Motor neuron (in vitro differentiated cells): ENCODE measurements at regions not wholly inside any gene's neighbourhood (a gene's known extent, or its start where the extent isn't known, plus 50 kb on each side); places are given as distances from the start of the nearest gene placed in this dataset.
A peak's percentile ranks its signal among the peaks of the same experiment; 100 is the strongest.

ENCODE experiments used
- ATAC-seq, 8 experiments: fragments of 200-7000 bp; cut with Tn5 transposase; replicated peaks in 6 of 8; 2 replicates each; pipeline ENCODE4 v1.8.0; 2021; ENCODE audit warnings: mild to moderate bottlenecking in 8 of 8, moderate library complexity in 8 of 8
- H3K27ac ChIP-seq, 2 donors: fragments of 250-450 bp; sonication (Bioruptor Pico); 2 replicates each; pipeline ENCODE4 v1.9.0; 2021; ENCODE audit warnings: antibody characterized with exemption in 2 of 2, mild to moderate bottlenecking in 2 of 2, moderate library complexity in 1 of 2
- H3K4me1 ChIP-seq, 2 donors: fragments of 250-450 bp; sonication (Bioruptor Pico); replicated peaks in 1 of 2; 2 replicates each; pipeline ENCODE4 v1.6.1; 2021; ENCODE audit warnings: antibody characterized with exemption in 2 of 2, mild to moderate bottlenecking in 2 of 2, moderate library complexity in 1 of 2
- H3K4me3 ChIP-seq, 5 donors: fragments of 250-450 bp; sonication (Bioruptor Pico); 2 replicates each; pipeline ENCODE4 v1.9.0; 2021; ENCODE audit warnings: antibody characterized with exemption in 5 of 5, mild to moderate bottlenecking in 5 of 5, moderate library complexity in 4 of 5
- WGBS, 10 experiments: fragments of 450-650 bp; shearing (Covaris generic); methylation state at CpG; one replicate each; pipeline ENCODE4 v1.0.0; 2022; 5-methylcytosine and 5-hydroxymethylcytosine counted together
- in situ Hi-C, 9 experiments: fragments of 400-800 bp; cut with MboI; loops; one replicate each; pipeline ENCODE4 v1.15.0; 2021; ENCODE audit warnings: low sequenced_read_pairs in 9 of 9, low pct_unique_long_range_greater_than_20kb in 2 of 9; ENCODE audit not compliant: unreplicated experiment in 9 of 9

DNA sequence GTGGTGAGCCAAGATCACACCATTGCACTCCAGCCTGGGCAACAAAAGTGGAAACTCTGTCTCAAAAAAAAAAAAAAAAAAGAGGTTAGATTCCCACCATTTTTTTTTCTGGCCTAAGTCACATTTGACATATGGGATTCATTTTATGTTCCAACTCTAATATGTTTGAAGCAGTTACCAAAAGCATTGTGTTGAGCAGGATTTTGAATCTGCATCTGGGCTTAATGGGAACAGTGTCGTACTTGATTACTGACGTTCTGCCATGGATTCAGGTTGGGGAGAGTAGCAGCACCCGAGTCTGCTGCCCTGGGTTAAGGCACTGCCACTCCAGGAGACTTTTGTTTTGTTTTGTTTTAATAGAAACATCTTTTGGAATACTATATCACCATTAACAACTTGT lies 348.7 kb upstream of the TBL1XR1 start:
- no peak overlapping the region for H3K27ac ChIP-seq
- WGBS, 10 experiments: 17 to 100% (median 92%) methylated on average over 1 to 3 of the region's 3 CpGs; no CpG with 5 or more reads in 2 of the 10 experiments
- no peak overlapping the region for H3K4me3 ChIP-seq
- H3K4me1 ChIP-seq: peaks cover 5 to 13% of the 10 kb centered on the region in 2 donors
- peak in 2 of 8 experiments; percentile 43 to 58 for ATAC-seq
- in situ Hi-C loops: no loop called here

DNA sequence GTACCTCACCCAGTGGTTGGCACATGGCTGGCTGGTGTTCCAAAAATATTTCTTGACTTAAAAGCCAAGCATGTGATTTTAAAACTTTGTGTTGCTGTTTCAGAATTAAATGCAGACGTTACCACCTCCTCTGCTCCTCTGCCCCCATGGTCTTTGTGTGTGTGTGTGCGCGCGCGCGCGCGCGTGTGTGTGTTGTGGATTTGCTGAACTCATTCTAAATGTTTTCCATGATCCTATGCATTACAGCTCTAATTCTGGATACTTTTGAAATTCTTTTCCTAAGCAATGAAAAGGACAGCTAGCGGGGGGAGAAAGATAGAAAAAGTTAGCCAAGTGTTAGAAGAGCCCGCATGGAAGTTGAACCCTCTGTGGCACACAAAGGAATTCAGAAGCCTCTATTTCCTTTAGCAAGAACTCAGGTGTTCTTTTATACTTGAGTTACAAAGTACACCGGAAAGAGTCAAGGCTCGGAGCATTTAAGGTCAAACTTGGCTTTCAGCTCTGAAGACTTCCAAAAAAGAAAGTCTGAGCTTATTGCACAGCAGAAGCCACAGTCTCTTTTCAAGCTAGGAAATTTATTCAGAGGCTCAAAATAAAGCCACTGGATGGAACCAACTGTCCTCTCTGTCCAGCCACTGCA lies 350.5 kb upstream of the TBL1XR1 start:
- no peak for ATAC-seq
- in situ Hi-C loops: no loop called here
- Histone ChIP-seq H3K4me1 (peaks cover 0 to 7% of the 10 kb centered on the region in 2 donors), H3K27ac (no peak overlapping the region), H3K4me3 (no peak overlapping the region)
- WGBS, 10 experiments: 58 to 92% (median 76%) methylated on average over 3 to 13 of the region's 13 CpGs

DNA sequence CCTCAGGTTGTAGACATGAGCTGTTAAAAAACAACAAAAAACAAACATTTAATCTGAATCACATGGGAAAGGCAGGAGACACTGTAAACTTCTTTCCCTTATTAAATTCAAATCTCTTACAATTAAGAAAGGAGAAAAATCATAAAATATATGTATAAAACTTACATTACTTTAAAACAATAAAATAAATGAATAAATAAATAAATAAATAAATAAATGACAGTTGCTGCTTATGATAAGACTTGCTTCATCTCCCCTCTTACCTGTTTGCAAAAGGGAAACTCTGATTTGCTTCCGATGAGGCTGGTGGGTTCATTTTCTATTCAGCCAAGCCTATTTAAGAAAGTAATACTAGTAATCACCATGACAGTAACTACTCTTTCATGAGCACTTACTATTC lies 353.4 kb upstream of the TBL1XR1 start:
- no peak for ATAC-seq
- Histone ChIP-seq H3K27ac (no peak overlapping the region), H3K4me3 (no peak overlapping the region), H3K4me1 (peaks cover 11 to 19% of the 10 kb centered on the region in 2 donors)
- in situ Hi-C loops: no loop called here
- WGBS, 10 experiments: 82 to 100% (median 100%) methylated on average over 1 of the region's 1 CpG; no CpG with 5 or more reads in 4 of the 10 experiments

DNA sequence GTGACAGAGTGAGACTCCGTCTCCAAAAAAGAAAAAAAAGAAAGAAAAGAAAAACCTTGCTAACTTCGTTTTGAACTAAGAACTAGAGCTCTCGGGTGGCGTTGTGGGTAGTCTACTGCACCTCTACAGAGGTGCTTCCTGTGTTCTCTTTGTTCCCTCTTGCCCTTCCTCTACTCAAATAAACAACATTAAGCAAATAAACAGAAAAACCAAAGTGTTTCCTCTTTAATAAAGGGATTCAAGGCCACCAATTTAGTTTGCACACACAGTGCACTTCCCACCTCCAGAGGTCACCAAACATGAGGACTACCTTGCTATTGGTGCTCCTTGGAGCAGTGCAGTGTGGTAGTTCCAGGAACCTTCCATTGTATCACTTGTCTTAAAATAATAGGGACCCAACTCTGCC lies 354.2 kb upstream of the TBL1XR1 start:
- WGBS, 10 experiments: 50 to 100% (median 95%) methylated on average over 1 to 4 of the region's 4 CpGs; no CpG with 5 or more reads in 3 of the 10 experiments
- Histone ChIP-seq H3K27ac (no peak overlapping the region), H3K4me1 (peaks cover 11 to 27% of the 10 kb centered on the region in 2 donors), H3K4me3 (no peak overlapping the region)
- no peak for ATAC-seq
- in situ Hi-C loops: no loop called here

DNA sequence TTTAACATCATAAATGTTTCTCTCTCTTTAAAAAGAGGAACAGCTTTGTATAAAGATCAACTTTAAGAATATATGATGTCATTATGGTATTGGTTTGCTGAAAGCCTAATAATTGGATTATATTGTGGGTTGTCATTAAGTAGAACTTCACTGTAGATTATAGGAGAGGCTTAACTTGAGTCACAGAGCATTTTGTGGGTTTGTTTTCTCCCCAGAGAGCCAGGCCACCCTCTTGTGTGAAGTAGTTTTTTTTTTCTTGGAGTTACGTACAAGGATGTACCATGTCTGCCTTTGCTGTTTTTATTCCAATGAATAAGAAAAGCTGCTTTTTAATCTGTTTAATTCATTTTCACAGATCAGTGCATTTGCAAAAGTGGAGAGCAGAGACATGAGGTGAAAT lies 354.8 kb upstream of the TBL1XR1 start:
- in situ Hi-C loops: no loop called here
- 75 to 100% (median 90%) methylated on average over 1 of the region's 1 CpG; no CpG with 5 or more reads in 1 of the 10 experiments for WGBS, 10 experiments
- Histone ChIP-seq H3K4me1 (peaks cover 11 to 27% of the 10 kb centered on the region in 2 donors), H3K27ac (no peak overlapping the region), H3K4me3 (no peak overlapping the region)
- no peak for ATAC-seq

DNA sequence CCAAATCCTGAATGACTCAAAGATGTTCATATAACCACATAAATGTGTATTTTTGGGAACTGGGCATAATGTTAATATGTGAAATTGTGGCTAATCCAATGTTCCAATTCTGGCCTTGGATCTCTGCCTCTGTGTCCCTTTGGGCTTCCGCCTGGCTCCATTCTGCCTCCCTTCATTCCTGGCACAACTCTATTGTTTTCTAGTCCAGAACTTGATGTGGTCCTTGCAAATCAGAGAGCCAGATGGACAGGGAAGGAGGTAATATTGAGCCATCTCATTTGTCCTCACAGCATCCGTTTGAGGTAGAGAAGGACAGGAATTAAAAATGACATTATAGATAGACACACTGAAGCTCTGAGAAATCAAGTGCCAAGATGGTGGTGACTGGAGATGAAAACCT lies 355.7 kb upstream of the TBL1XR1 start:
- Histone ChIP-seq H3K4me1 (peaks cover 11 to 27% of the 10 kb centered on the region in 2 donors), H3K4me3 (no peak overlapping the region), H3K27ac (no peak overlapping the region)
- no peak for ATAC-seq
- WGBS, 10 experiments: 50 to 100% (median 71%) methylated on average over 1 to 2 of the region's 2 CpGs; no CpG with 5 or more reads in 3 of the 10 experiments
- in situ Hi-C loops: no loop called here

DNA sequence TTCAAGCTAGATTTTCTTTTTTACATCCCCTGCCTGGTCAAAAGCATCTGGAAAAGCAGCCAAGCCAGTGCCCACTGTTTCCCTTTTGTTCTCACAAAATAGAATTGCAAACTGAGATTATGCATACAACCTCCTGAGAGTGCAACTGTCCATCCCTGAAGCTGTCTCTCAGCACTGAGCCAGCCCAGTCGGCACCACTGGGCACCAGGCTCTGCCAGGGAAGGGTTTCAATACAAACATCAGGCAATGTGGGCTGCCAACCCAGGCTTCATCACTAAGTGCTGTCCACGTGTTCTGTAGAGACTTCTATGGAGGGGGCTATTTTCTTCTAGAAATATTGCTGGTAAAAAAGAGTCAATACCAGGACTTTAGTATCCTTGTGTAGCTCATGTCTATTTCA lies 356.3 kb upstream of the TBL1XR1 start:
- WGBS, 10 experiments: 23 to 100% (median 83%) methylated on average over 1 to 2 of the region's 2 CpGs; no CpG with 5 or more reads in 3 of the 10 experiments
- H3K27ac ChIP-seq: no peak overlapping the region
- H3K4me1 ChIP-seq: peaks cover 11 to 27% of the 10 kb centered on the region in 2 donors
- ATAC-seq: peak in 3 of 8 experiments; percentile 28 to 52 (median 47)
- in situ Hi-C loops: no loop called here
- no peak overlapping the region for H3K4me3 ChIP-seq

DNA sequence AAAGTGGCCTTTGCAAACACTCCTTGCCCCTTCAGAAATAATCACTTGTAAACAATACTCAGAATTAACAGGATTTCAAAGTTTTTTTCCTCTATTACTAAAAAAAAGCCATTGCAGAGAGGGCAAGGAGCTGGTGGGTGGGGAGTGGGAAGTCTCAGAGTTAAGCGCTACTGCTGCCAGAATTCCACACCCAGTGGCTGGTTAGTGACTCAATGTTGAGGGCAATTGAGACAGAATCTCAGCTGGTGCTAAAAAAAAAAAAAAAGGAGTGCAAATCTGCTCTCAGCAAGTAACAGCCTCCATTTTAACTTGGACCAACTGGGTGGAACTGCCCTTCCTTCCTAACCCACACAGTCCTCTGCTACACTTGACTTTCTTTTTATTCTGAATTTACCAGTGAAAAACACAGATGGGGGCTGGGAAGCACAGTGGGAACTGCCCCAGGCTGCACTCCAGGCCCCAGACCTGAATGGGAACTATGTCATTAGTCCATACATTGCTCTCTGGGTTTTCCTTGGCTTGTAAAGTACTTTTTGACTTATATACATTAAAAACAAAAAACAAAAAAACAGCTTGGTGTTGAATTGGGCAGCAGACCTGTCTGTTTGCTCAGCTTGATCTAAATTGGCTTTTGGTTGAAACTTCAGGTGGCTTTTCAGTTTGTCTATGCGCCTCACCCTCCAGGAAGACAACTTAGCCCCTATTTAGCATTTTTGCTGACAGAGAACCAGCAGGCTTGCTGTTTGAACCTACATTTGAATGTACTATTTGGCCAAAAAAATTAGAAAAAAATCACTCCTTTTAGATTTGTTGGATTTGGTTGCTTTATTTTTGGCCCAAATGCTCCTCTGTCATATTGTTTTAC lies 357.8 kb upstream of the TBL1XR1 start:
- in situ Hi-C loops: no loop called here
- Histone ChIP-seq H3K4me3 (no peak overlapping the region), H3K4me1 (peaks cover 11 to 27% of the 10 kb centered on the region in 2 donors), H3K27ac (no peak overlapping the region)
- 0 to 73% (median 55%) methylated on average over 1 to 2 of the region's 2 CpGs; no CpG with 5 or more reads in 4 of the 10 experiments for WGBS, 10 experiments
- ATAC-seq: peak in 5 of 8 experiments; percentile 33 to 95 (median 67)

DNA sequence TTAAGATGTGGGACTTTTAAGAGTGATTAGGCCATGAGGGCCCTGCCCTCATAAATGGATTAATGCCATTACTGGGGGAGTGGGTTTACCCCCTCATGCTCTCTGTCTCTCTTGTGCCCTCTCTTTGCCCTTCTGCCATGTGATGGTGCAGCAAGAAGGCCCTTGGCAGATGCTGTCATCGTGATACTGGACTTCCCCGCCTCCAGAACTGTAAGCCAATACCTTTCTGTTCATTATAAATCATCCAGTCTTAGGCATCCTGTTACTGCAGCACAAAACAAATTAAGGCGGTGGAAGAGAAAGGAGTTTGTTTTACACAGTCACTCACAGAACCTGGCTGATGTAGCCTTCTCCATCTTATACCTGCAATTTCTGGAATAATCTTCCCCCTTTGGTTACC lies 360.3 kb upstream of the TBL1XR1 start:
- WGBS, 10 experiments: 71 to 100% (median 92%) methylated on average over 1 to 3 of the region's 3 CpGs; no CpG with 5 or more reads in 3 of the 10 experiments
- H3K4me1 ChIP-seq: peaks cover 11 to 23% of the 10 kb centered on the region in 2 donors
- in situ Hi-C loops: no loop called here
- no peak overlapping the region for H3K27ac ChIP-seq
- peak in 4 of 8 experiments; percentile 12 to 55 (median 44) for ATAC-seq
- H3K4me3 ChIP-seq: no peak overlapping the region

DNA sequence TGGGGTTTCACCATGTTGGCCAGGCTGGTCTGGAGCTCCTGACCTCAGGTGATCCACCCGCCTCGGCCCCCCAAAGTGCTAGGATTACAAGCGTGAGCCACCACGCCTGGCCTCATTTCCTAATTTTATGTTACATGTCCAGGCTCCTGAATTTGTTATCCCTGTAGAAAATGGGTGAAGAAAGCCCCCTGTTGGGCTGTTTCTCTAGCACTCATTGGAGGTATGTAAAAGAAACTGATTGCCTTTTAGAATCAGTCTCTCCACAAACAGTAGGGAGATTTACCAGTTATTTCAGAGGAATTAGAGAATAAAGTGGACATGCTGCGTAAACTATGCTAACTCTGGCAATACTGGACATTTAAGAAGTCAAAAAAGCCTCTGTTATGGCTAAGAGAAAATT lies 364.1 kb upstream of the TBL1XR1 start:
- peaks cover 0 to under 1% of the 10 kb centered on the region in 2 donors for H3K4me1 ChIP-seq
- H3K27ac ChIP-seq: no peak overlapping the region
- no peak overlapping the region for H3K4me3 ChIP-seq
- ATAC-seq: no peak
- in situ Hi-C loops: no loop called here
- 79 to 100% (median 94%) methylated on average over 1 to 4 of the region's 5 CpGs; no CpG with 5 or more reads in 4 of the 10 experiments for WGBS, 10 experiments

DNA sequence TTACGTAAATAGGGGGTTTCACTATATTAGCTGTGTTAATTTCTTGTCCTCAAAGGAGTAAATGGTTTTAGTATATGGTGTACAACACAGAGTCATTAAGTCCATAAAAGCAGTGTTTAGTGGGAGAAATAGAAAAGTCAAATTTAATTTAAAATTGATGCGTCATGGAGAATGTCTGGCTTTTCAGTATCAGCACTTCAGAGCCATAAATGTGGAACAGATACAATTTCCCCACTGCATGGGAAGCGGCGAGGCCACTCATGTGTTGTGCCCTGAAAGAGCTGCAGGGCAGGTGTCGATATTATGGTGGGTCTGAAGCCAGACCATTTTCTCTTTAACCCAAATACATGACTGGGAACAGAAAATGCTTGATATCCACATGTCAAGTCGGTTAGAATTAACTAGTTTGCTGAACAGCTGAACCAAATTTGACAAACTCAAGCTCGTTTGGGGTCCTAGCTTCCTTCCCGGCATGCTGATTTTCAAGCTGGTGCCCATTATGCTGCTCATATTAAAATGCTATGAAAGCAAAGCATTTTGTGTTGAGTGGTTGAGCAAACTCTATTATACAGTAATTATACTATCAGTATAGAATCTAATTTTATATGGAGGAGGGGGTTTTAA lies 364.6 kb upstream of the TBL1XR1 start:
- no peak overlapping the region for H3K4me3 ChIP-seq
- in situ Hi-C loops: no loop called here
- WGBS, 10 experiments: 89 to 100% (median 94%) methylated on average over 1 to 8 of the region's 8 CpGs; no CpG with 5 or more reads in 1 of the 10 experiments
- H3K4me1 ChIP-seq: no peaks in the 10 kb centered on the region
- no peak overlapping the region for H3K27ac ChIP-seq
- no peak for ATAC-seq

DNA sequence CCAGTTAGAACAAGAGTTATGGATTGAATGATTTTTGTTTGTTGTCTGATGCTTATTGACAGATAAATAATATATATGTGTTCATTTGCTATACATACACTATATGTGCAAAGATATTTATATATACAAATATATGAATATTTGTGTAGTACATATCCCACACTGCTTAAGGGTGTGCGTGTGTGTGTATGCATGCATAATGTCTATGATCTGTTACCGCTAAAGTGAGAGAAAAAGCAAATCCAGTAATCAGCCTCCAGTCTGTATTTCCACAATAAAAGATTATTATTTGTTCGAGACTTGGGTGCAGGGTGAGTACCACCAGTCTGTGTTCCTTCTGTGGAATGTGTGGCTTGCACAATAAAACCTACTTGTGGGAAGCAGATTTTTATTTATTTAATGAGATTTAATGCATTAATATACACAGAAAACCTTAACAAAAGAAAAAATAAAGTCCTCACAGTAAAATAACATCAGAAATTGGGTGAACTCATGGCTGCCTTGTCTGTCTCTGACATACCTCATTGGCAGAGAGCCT lies 366.0 kb upstream of the TBL1XR1 start:
- H3K4me1 ChIP-seq: no peaks in the 10 kb centered on the region
- no peak overlapping the region for H3K4me3 ChIP-seq
- peak in 3 of 8 experiments; percentile 60 to 96 (median 71) for ATAC-seq
- in situ Hi-C loops: no loop called here
- 0 to 100% (median 63%) methylated on average over 1 to 3 of the region's 3 CpGs for WGBS, 10 experiments
- no peak overlapping the region for H3K27ac ChIP-seq

DNA sequence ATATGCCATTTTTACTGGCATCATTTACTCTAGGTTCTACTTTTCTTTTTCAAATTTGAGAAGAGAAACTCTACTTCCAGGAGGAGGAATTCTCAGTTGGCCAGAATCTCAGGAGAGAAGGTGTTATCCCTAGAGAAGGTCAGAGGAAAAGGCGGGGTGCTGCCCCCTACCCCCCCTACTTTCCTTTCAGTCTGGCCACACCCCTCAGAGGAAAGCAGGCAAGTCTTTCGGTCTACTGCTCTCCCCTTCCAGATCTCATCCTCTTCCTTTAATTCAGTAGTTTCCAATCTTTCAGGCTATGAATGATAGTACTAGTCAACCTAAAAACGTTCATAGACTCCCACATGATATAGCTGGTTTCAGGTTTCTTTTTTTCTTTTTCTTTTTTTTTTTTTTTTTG lies 366.5 kb upstream of the TBL1XR1 start:
- peak in 1 of 8 experiments; percentile 22 for ATAC-seq
- in situ Hi-C loops: no loop called here
- 14 to 71% (median 42%) methylated on average over 1 to 2 of the region's 3 CpGs; no CpG with 5 or more reads in 4 of the 10 experiments for whole genome bisulfite sequencing, 10 experiments
- Histone ChIP-seq H3K4me1 (no peaks in the 10 kb centered on the region), H3K27ac (no peak overlapping the region), H3K4me3 (no peak overlapping the region)
